ENCODE measurements at regions not wholly inside any gene's neighbourhood (a gene's known extent, or its start where the extent isn't known, plus 50 kb on each side); places are given as distances from the start of the nearest gene placed in this dataset.

DNA sequence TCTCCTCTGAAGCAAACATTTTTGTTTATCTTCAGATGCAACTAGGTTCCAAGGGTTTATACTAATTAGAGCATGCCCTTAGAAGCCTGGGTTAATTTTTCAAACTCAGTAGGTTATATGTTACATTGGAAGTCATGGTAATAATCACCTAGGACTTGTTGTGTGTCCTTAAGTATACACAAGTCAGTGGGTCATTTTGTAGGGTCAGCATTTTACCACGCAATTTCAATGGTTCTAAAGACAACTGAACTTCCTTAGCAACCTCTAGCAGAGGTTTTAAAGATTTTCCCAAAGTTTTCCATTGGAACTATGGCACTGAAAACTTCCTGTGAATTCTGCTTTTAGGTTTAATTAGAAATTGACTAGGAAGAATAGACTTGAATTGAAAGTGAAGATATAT is 99.6 kb upstream of the NANOGP8 start:
- no peak for TF ChIP-seq POLR2A (IDR thresholded peaks at IDR 0.05)
- TF ChIP-seq, protein P1, sequence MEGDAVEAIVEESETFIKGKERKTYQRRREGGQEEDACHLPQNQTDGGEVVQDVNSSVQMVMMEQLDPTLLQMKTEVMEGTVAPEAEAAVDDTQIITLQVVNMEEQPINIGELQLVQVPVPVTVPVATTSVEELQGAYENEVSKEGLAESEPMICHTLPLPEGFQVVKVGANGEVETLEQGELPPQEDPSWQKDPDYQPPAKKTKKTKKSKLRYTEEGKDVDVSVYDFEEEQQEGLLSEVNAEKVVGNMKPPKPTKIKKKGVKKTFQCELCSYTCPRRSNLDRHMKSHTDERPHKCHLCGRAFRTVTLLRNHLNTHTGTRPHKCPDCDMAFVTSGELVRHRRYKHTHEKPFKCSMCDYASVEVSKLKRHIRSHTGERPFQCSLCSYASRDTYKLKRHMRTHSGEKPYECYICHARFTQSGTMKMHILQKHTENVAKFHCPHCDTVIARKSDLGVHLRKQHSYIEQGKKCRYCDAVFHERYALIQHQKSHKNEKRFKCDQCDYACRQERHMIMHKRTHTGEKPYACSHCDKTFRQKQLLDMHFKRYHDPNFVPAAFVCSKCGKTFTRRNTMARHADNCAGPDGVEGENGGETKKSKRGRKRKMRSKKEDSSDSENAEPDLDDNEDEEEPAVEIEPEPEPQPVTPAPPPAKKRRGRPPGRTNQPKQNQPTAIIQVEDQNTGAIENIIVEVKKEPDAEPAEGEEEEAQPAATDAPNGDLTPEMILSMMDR (IDR thresholded peaks at IDR 0.05), result no peak
